Stimulated activated naive CD4-positive, alpha-beta T cell (primary cell): ENCODE measurements at regions not wholly inside any gene's neighbourhood (a gene's known extent, or its start where the extent isn't known, plus 50 kb on each side); places are given as distances from the start of the nearest gene placed in this dataset.
"Not testable (repeated sequence)": the region's sequence is repeated elsewhere in the genome, so short reads cannot be mapped to it uniquely, and the experiment has no call there.

Experiments used
- DNase-seq, 6 experiments: peaks; one replicate each; lab custom pipeline; 2025; lab: John Stamatoyannopoulos, UW

DNA sequence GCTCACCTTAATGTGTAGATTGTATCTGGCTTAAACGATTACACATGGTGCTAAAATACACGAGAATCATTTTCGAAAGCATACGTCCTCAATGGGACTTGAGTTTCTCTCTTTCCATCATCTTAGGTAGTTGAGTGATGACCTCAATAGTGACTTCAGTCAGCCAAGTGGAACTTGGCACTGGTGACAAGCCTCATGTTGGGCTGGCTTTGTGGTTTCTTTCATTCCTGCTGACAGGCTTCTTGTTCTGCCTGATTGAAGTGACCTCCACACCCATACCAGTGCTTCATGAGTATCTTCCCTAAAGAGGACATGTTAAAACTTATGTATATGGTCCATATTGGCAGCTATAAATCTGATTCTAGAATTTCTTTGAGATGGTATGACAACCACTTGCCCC, 159.1 kb upstream of the WDR1 start:
- DNase-seq: no peak

DNA sequence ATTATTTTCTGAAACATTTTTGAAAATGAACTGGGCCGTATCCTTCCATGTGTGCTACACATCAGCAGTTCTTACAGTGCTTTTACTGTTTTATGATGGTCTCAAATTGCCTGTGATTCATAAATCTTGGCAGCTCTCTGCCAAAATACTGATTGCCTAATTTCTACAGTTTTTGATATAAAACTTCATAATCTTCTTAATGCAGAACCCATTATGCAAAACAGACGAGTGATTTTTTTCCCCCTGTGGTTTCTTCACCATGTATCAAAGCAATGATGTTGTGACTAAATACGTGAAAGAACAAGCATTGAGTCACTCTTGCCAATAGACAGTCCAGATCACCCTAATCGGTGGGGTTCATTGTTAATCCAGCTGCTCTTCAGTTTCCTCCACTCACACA, 156.4 kb upstream of the WDR1 start:
- no peak for DNase-seq

DNA sequence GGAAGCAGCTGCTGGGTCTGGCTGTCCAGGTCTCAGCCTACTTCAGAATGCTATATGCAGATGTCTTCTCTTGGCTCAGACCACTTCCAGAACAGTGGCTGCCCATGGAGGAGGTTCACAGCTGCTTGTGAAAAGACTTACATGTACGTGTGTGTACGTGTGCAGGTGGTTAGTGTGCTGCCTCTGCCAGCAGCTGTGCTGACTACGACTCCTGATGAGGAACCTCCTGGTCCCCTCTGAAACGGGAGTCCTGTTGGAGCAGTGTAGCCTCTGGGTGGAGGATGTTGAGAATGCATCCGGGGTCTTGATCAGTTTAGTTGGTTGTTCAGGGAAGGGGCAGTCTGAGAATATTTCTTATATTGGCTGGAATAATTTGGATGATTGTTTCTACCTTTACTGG, 155.9 kb upstream of the WDR1 start:
- DNase-seq: no peak

DNA sequence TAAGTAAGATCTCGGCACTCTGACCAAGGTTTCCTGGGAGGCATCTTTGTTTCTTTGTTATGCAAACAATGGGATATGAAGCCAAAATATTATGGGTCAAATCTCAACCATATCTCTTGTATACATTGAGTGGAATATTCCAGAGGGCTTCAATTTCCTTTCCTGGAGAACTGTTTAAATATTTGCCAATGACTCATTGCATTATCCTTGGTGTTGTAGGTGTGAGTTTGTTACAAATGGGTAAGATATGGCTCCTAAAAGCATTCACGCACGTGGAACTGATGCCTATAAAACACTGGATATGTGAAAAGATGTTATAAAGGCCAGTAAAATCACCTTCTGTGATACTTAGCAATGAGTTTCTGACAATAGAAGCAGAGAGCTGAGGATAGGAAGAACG, 150.5 kb upstream of the WDR1 start:
- DNase-seq: no peak

DNA sequence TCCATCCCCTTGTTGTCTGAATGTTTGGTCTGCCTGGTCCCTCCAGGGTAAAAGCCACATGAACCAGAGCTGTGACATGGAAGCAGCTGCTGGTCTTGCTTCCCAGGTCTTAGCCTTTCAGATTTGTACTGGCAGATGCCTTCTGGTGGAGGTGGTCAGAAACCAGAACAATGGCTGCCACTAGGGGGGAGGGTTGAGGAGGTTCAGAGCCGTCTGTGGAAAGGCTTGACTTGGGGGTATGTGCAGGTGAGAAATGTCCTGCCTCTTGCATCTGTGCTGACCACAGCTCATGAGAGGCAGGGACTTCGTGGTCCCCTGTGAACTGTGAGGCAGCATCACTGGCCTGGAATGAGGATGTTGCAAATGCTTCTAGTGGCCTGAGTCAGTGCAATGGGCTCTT, 144.2 kb upstream of the WDR1 start:
- DNase-seq: no peak

DNA sequence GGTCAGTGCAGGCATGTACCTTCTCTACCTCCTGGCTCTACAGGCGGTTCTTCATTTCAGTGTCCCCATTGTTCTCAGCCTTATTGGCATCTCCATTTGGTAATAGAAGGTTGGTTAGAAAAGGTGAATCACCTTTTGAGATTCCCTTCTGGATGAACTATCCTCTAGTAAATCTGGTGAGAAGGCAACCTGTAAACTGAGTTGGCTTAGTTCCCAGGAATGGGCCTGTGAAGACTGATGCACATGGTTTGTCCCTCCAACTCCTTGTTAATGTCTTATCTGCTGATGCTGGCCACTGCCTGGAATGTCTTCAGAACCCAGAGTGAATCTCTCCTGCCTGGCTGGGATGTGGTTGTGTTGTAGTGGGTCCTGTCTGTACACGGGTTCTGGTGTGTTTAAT, 143.4 kb upstream of the WDR1 start:
- DNase-seq: no peak

DNA sequence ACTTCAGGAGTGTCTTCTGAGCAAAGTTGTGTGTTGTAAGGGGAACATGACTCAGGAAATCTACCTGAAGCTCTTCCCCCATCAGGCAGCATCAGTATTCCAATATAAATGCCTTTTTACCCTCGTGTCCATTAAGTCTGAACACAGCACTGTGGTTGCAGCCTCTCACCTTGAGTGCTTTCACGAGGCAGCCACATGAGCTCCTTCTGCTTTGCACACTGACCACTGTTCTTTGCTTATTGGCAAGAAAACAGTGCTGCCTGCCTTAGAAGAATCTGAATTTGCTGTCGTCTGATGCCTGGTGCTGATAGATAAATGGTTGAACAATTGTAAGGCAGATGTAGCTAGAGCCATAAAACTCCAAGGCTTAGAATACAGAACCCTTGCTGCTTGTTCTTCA, 139.6 kb upstream of the WDR1 start:
- DNase-seq: no peak

DNA sequence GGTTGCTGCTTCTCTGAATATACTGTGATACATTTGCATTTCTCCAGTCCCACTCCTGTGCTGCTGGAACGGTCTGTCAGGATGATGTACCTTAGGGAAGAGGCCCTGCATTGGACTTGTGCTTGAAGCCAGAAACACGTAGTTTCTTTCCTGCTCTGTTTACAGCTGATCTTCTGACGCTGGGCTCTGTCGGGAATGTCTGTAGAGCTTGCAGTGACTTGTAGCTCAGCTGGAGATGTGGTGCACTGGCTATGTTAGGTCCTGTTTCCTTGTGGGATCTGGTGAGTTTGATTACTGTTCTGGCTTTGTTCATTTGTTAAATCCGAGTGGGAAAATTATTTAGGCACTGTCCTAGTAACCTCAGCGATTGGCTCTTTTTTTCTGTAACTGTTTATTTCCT, 137.2 kb upstream of the WDR1 start:
- no peak for DNase-seq

DNA sequence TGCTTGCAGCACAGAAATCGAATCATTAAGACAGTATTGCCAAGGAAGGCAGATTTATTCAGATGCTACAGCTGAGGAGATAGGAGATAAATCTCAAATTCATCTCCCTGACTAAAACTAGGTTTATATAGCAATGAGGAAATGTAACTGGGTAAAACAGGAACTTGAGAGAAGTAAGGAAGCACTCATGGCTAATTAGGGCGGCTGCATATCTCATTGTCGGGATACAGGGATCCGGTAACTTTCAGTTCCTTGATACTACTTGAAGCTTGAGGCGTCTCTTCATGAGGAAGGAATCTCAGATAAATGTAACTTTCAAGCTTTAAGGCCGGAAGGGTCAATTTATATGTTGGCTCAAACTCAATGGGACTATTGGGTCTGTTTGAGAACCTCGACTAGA, 129.2 kb upstream of the WDR1 start:
- no peak for DNase-seq

DNA sequence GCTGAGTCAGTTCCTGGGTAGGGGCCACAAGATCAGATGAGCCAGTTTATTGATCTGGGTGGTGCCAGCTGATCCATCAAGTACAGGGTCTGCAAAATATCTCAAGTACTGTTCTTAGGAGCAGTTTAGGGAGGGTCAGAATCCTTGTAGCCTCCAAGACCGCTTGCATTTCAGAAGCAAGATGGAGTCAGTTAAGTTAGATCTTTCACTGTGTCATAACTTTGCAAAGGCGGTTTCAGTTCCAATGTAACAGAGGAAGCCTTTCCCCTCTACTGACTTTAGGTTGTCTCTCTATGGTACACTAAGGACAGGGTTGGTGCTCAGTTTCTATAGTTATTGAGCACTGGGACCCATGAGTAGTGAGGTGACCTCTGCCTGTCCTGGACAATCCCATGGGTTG, 127.3 kb upstream of the WDR1 start:
- no peak for DNase-seq

DNA sequence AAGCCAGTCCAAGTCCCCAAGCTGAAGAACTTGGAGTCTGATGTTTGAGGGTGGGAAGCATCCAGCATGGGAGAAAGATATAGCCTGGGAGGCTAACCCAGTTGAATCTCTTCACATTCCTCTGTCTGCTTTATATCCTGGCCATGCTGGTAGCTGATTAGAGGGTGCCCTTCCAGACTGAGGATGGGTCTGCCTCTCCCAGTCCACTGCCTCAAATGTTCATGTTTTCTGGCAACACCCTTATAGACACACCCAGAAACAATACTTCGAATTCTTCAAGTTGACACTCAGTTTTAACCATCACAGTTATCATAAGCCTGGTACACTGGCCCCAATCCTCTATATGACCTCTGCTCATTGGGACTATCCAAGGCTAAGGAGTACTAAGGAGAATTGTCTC, 124.1 kb upstream of the WDR1 start:
- DNase-seq: no peak

DNA sequence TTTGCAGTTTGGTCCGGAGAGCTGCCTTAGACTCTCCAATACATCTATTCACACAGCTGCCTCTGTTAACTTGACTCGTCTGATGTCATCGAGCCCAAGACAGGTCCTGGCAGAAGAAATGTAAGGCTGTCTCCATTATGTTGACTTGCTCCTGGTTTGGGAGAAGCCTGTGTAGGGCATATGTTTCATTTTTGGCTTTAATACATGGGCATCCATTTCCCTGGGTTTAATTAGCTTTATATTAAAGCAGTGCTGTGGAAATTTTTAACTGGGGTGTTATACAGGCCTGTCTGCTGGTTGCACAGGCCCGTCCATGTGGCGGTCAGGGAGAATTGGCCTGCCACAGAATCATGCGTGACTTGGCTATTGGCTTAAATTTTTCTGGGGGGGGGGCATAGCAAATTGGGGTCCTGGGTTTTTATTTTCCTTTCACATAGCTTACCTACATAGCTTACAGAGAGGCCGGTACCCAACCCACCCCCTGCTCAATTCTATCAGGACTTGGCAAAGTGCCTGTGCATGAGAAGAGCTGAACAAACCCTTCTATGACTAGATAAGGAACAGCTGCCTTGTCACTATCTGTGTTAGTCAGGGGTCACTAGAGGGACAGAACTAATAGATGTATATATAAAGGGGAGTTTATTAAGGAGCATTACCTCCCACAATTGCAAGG, 123.5 kb upstream of the WDR1 start:
- DNase-seq: no peak

DNA sequence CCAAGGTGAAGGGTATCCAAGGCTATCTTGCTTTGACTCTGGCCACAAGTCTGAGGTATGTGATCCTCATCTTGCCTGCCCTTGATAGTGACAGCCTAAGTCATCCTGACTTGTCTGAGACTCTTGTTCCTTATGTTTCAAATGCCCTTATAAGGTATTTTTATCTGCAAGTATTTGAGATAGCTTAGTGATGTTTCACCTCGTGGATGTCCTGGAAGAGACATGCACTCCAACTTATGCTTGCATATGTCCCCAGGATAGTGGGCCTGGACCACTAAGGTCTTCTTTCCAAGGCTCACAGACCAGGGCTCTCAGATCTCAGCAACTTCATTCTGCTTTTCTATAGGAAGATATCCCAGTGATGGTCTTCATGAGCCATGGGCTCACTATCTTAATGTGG, 120.5 kb upstream of the WDR1 start:
- no peak for DNase-seq

DNA sequence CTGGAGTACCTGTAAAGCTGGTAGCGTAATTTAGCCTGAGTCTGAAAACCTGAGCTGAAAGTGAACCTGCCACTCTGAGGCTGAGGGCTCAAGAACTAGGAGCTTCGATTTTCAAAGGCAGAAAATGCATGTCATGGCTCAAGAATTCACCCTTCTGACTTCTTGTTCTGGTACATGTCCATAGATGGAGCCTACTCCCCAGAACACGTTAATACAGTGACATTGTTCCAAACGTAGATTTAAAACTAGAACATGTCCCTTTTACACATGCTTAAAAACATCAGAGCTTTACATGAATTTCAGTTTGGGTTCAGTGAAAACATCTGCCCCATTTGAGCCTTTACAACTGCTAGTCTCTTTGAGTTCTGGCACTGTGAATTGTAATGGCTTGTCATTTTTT, 115.5 kb upstream of the WDR1 start:
- DNase-seq: no peak

DNA sequence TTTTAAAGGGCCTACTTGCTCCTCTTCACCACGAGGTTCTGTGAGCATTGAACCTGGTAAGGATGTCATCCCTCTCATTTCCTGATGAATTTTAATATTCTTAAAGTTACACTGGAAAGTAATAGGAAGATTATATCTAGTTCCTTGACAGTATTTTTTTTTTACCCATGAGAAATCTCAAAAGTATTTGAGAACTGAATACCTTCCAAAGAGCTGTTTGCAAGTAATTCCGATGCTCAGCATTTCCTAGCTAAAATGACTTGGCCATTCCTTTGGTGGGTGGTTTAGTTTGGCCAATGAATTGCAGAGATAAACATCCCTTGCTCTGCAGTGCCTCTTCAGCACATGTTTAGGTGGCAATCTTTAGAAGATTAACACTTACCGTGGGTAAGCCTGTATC, 110.2 kb upstream of the WDR1 start:
- DNase-seq: no peak

DNA sequence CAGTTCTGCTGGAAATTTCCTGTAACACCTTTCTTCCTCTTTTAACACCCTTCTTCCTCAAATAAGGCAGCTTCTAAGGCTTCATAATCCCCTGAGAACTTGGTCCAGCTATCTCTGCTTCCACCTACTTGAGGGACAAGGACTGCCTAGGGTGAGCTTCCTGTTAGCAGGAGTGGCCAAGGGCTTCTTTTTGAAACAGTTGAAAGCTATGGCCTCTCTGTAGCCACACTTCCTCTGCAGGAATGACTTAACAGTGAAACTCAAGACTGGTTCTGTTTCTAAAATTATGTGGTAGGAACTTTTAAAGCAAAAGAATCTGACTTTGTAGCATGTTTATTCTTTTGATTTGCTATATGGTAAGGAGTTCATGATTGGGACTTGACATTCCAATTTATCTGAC, 108.5 kb upstream of the WDR1 start:
- DNase-seq: no peak

DNA sequence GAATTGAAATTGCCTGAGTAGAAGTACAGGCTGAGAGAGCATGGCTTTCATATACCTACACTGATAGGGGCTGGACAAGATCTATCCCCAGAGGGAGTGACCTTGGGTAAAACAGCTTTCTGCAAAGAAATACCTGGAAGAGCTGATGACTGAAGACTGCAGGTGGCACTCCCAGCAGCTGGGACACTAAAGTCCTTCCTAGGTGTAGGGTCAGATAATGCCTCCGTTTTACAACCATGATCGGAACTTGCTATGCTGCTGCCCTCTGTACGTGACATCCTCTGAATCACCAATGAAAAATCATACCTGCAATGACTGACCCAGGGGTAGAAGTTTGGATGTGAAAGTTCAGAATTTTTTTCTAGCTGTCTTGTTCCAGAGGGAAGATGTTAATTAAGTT, 107.2 kb upstream of the WDR1 start:
- DNase-seq: no peak

DNA sequence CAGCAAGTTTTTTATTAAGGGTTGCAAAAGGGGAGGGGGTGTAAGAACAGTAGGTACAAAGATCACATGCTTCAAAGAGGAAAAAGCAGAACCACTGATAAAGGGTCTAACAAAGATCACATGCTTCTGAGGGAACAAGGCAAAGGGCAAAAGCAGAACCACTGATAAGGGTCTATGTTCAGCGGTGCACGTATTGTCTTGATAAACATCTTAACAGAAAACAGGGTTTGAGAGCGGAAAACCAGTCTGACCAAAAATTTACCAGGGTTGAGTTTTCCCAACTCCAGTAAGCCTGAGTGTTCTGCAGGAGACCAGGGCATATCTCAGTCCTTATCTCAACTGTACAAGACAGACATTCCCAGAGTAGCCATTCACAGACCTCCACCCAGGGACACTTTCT, 96.9 kb upstream of the WDR1 start:
- DNase-seq: not testable (repeated sequence)

DNA sequence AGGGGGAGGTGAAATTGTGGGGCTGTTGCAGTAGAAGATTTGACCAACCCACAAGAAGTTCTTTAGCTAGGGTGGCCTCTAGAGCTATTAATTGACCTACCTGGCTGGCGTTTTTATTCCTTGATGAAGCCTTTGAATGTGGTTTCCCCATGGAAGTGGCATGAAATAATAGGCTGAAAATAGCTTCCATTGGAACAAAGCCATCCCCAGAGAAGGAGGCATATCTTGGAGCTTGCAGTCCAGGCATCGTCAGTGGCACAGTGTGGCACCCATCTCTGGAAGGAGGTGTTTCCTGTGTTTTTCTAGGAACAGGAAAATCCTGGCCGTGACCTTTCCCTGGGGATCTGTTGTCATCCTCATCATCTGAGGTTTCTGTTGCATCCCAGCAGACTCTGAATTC, 96.3 kb upstream of the WDR1 start:
- DNase-seq: no peak

DNA sequence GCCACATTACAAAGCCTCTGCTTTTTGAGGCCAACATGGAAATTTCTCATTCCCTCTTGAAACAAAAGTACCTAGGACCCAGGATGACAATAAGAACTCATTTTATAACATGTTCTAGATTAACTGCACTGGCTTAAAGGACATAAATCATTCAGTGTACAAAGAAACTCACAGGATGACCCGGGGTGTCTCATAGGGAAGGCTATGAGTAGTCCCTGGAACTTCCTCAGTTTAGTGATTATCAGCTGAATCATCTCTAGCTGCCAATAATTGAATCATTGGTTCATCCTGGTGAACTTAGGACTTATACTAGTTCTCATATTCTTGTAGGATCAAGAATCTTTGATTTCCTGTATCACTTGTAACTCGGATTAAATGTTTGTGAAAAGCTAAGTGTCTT, 95.8 kb upstream of the WDR1 start:
- no peak for DNase-seq

DNA sequence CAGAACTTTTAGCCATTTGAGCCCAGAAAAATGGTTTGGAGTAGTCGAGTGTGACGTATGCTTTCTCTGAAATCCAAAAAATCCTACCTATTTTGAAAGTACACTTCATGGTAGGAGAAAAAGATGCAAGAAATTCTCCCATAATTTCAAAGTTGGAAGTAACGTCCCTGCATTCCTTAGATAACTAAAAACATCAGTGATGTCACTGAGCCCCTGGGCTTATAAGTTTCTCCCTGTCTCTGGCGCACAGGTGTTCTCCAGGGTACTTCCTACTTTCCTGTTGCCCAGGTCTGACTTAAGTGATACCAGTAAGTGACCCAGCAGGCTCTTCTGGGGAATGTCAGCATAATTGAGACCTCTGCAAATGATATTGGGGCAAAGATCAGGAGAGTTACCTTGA, 90.5 kb upstream of the WDR1 start:
- DNase-seq: no peak

DNA sequence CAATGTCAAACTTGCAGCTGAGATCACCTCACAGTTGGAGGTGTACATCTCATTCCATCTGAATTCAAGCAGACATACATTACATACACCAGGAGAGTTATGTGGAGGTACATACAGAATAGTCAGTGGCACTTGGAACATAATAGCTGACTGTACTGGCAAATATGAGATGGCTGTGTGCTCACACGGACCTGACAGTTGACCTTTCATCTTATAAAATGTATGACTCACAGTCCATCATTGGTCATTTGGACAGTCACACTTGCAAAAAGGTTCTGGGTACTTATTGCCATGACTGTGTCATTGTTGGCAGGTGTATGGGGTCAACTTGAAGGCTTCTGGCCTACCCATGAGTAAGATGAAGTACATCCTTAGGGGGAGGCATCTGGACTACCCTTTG, 88.6 kb upstream of the WDR1 start:
- no peak for DNase-seq

DNA sequence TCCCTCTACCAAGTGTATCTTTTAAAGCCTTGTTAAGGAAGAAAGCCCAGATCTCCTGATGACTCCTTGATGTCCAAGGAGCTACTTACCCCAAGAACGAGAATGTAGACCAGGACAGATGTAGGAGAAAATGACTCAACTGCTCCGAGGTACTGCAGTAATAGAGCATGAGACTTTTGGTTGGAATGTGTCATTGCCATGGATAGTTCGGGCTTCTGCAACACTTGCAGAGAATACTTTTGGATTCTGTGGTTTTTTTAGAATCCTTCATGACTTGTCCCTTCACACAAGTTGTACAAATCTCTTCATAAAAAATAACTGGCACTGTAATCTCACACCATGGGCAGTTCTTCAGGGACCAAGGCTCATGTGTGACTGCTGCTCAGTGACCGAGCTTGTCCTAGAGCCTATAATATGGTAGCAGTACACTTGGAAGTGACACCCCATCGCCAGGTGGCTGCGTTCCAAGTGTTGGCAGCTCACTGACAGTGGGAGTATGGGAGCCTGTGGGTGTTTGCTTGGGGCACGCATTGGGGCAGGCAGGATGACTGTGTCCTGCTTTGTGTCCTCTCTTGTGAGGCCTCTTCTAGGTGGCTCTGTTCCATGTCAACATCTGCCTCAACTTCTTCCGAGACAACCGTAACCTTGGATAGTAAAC, 87.9 kb upstream of the WDR1 start:
- DNase-seq: no peak

DNA sequence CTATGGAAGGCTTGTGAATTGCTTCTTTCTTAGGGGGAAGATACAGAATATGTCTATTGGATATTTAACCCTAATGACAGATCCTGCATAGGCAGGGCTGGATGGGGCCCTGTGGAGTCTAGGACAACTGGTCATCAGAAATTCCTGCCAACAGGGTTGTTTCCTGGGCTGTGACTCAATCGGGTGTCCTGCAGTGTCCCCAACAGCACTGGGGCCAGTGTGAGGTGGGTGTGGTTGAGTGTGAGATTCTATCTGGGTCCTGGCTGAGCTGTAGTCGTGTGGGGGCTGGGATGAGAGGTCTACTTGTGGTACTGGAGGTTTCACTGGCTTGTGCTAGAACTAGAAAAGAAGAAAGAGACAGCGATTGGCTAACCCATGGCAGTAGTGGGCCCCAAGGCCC, 87.3 kb upstream of the WDR1 start:
- no peak for DNase-seq
